H9 (cell line): ENCODE measurements at regions not wholly inside any gene's neighbourhood (a gene's known extent, or its start where the extent isn't known, plus 50 kb on each side); places are given as distances from the start of the nearest gene placed in this dataset.

Experiments
- DNase-seq: peaks from one replicate; pipeline ENCODE4 v3.0.0-alpha.2; 2017
- H2AFZ ChIP-seq: one replicate; pipeline ENCODE4 v1.6.1; 2013; ENCODE audit warnings: mild to moderate bottlenecking, low read length, control low read depth, moderate library complexity
- H2AK5ac ChIP-seq: 2 replicates; pipeline ENCODE4 v1.6.1; 2013; ENCODE audit warnings: low read length, control low read depth, mixed read lengths; ENCODE audit not compliant: insufficient read length
- H2BK120ac ChIP-seq: one replicate; pipeline ENCODE4 v1.6.1; 2013; ENCODE audit warnings: low read depth, mild to moderate bottlenecking, low read length, control low read depth, inconsistent platforms; ENCODE audit not compliant: poor library complexity, severe bottlenecking
- H2BK12ac ChIP-seq: 2 replicates; pipeline ENCODE4 v1.6.1; 2013; ENCODE audit warnings: low read length, control low read depth, mixed read lengths, low read depth; ENCODE audit not compliant: insufficient read length
- H2BK15ac ChIP-seq: 2 replicates; pipeline ENCODE4 v1.6.1; 2013; ENCODE audit warnings: low read depth, low read length, control low read depth
- H2BK20ac ChIP-seq: one replicate; pipeline ENCODE4 v1.6.1; 2013; ENCODE audit warnings: low read depth, mild to moderate bottlenecking, low read length, control low read depth, inconsistent platforms; ENCODE audit not compliant: poor library complexity, severe bottlenecking
- H2BK5ac ChIP-seq: 2 replicates; pipeline ENCODE4 v1.6.1; 2013; ENCODE audit warnings: low read length, control low read depth, mixed read lengths; ENCODE audit not compliant: insufficient read length
- H3K14ac ChIP-seq: 2 replicates; pipeline ENCODE4 v1.6.1; 2013; ENCODE audit warnings: low read length, control low read depth; ENCODE audit not compliant: insufficient read depth
- H3K18ac ChIP-seq: 2 replicates; pipeline ENCODE4 v1.6.1; 2013; ENCODE audit warnings: low read depth, mild to moderate bottlenecking, mixed read lengths, low read length, control low read depth; ENCODE audit not compliant: insufficient read length
- H3K23ac ChIP-seq: 2 replicates; pipeline ENCODE4 v1.6.1; 2013; ENCODE audit warnings: low read length, control low read depth, mixed read lengths, low read depth; ENCODE audit not compliant: insufficient read length
- H3K23me2 ChIP-seq: 2 replicates; pipeline ENCODE4 v1.6.1; 2013; ENCODE audit warnings: low read depth, mild to moderate bottlenecking, mixed read lengths, low read length, control low read depth; ENCODE audit not compliant: insufficient read length, poor library complexity, severe bottlenecking
- H3K27ac ChIP-seq: 2 replicates; pipeline ENCODE4 v1.5.1; 2013; ENCODE audit warnings: low read length, control low read depth, mixed read lengths, low read depth; ENCODE audit not compliant: insufficient read length
- H3K27me3 ChIP-seq: 2 replicates; pipeline ENCODE4 v1.6.1; 2013; ENCODE audit warnings: low read length, control low read depth, inconsistent platforms; ENCODE audit not compliant: insufficient read depth
- H3K4ac ChIP-seq: 2 replicates; pipeline ENCODE4 v1.6.1; 2013; ENCODE audit warnings: low read depth, mild to moderate bottlenecking, control low read depth, inconsistent platforms, low read length, moderate library complexity
- H3K4me1 ChIP-seq: 2 replicates; pipeline ENCODE4 v1.6.1; 2013; ENCODE audit warnings: low read length, control low read depth, inconsistent platforms; ENCODE audit not compliant: insufficient read depth
- H3K4me2 ChIP-seq: 2 replicates; pipeline ENCODE4 v1.6.1; 2013; ENCODE audit warnings: low read length, control low read depth, mixed read lengths; ENCODE audit not compliant: insufficient read length, insufficient read depth
- H3K56ac ChIP-seq: 2 replicates; pipeline ENCODE4 v1.6.1; 2013; ENCODE audit warnings: low read depth, mild to moderate bottlenecking, mixed read lengths, low read length, control low read depth; ENCODE audit not compliant: insufficient read length
- H3K79me1 ChIP-seq: 2 replicates; pipeline ENCODE4 v1.6.1; 2013; ENCODE audit warnings: low read depth, mild to moderate bottlenecking, moderate library complexity, low read length, control low read depth, inconsistent platforms; ENCODE audit not compliant: insufficient read depth, poor library complexity, severe bottlenecking
- H3K79me2 ChIP-seq: 2 replicates; pipeline ENCODE4 v1.6.1; 2013; ENCODE audit warnings: low read length, control low read depth, inconsistent platforms; ENCODE audit not compliant: insufficient read depth
- H3K9ac ChIP-seq: 2 replicates; pipeline ENCODE4 v1.6.1; 2013; ENCODE audit warnings: low read length, control low read depth, mixed read lengths; ENCODE audit not compliant: insufficient read length; ENCODE audit errors: extremely low read depth
- H3K9me3 ChIP-seq: one replicate; pipeline ENCODE4 v1.6.1; 2013; ENCODE audit warnings: low read depth, low read length, inconsistent platforms; ENCODE audit not compliant: control insufficient read depth
- H3T11ph ChIP-seq: one replicate; pipeline ENCODE4 v1.6.1; 2013; ENCODE audit warnings: mild to moderate bottlenecking, low read length, control low read depth, inconsistent platforms
- H4K20me1 ChIP-seq: one replicate; pipeline ENCODE4 v1.6.1; 2013; ENCODE audit not compliant: control insufficient read depth, insufficient read length, insufficient read depth
- H4K5ac ChIP-seq: 2 replicates; pipeline ENCODE4 v1.6.1; 2013; ENCODE audit warnings: low read depth, mild to moderate bottlenecking, mixed read lengths, low read length, control low read depth; ENCODE audit not compliant: insufficient read length
- H4K8ac ChIP-seq: replicated peaks from 2 replicates; pipeline ENCODE4 v1.6.1; 2013; ENCODE audit warnings: low read length, control low read depth, mixed read lengths, low read depth; ENCODE audit not compliant: insufficient read length
- H4K91ac ChIP-seq: 2 replicates; pipeline ENCODE4 v1.6.1; 2013; ENCODE audit warnings: low read depth, mild to moderate bottlenecking, moderate library complexity, mixed read lengths, low read length, control low read depth; ENCODE audit not compliant: insufficient read length
- H3K27ac Mint-ChIP-seq, 3 experiments: 2 replicates in 2 of 3; 3 replicates in 1 of 3; pipeline ENCODE4 v1.8.0; 2020 to 2021; ENCODE audit warnings: mixed read lengths in 3 of 3, mild to moderate bottlenecking in 1 of 3, moderate library complexity in 1 of 3
- H3K27me3 Mint-ChIP-seq: 2 replicates; pipeline ENCODE4 v1.8.0; 2021; ENCODE audit warnings: low read depth, mild to moderate bottlenecking, moderate library complexity, mixed read lengths
- H3K36me3 Mint-ChIP-seq, 3 experiments: 2 replicates in 2 of 3; 3 replicates in 1 of 3; pipeline ENCODE4 v1.8.0; 2020 to 2021; ENCODE audit warnings: low read depth in 3 of 3, mixed read lengths in 3 of 3; ENCODE audit not compliant: insufficient read depth in 1 of 3
- H3K4me1 Mint-ChIP-seq, 2 experiments: 2 replicates each; pipeline ENCODE4 v1.8.0; 2020; ENCODE audit warnings: mixed read lengths in 2 of 2
- H3K4me3 Mint-ChIP-seq, 2 experiments: 2 replicates in 1 of 2; 3 replicates in 1 of 2; pipeline ENCODE4 v1.8.0; 2020 to 2021; ENCODE audit warnings: mild to moderate bottlenecking in 2 of 2, mixed read lengths in 2 of 2, moderate library complexity in 1 of 2
- H3K9me3 Mint-ChIP-seq, 2 experiments: 2 replicates in 1 of 2; 3 replicates in 1 of 2; pipeline ENCODE4 v1.8.0; 2020; ENCODE audit warnings: mild to moderate bottlenecking in 2 of 2, mixed read lengths in 2 of 2, moderate library complexity in 1 of 2
- CTCF ChIP-seq: fragments of 200-600 bp; sonication (generic); conservative IDR thresholded peaks from 3 replicates; pipeline ENCODE4 v1.8.0; 2021; ENCODE audit warnings: antibody characterized with exemption, mild to moderate bottlenecking
- WGBS: extraction: QIAGEN DNeasy Blood & Tissue Kit; methylation state at CpG from one replicate; pipeline ENCODE4 v1.1.7; 2013; ENCODE audit warnings: missing lambda C conversion rate, low lambda C conversion rate, mixed read lengths; ENCODE audit not compliant: insufficient read length; ENCODE audit errors: extremely low coverage; 5-methylcytosine and 5-hydroxymethylcytosine counted together

- Histone ChIP-seq H2BK120ac (no peak overlapping the region), H2BK12ac (no peak overlapping the region), H3K4ac (no peak overlapping the region), H3K4me2 (no peak overlapping the region), H4K91ac (no peak overlapping the region), H2BK15ac (no peak overlapping the region), H3K56ac (no peak overlapping the region), H2AFZ (no peak overlapping the region), H2BK20ac (no peak overlapping the region), H4K20me1 (no peaks in the 10 kb centered on the region), H3K79me2 (no peaks in the 10 kb centered on the region), H3K18ac (no peak overlapping the region), H2AK5ac (no peak overlapping the region), H4K5ac (no peak overlapping the region), H3T11ph (no peak overlapping the region), H3K9ac (no peak overlapping the region), H3K23me2 (no peaks in the 10 kb centered on the region), H3K9me3 (no peaks in the 10 kb centered on the region), H3K14ac (no peak overlapping the region), H2BK5ac (no peak overlapping the region), H4K8ac (no peak overlapping the region), H3K27ac (no peak overlapping the region), H3K4me1 (no peaks in the 10 kb centered on the region; the same call in 1 of the 2 replicates), H3K79me1 (no peaks in the 10 kb centered on the region), H3K27me3 (no peaks in the 10 kb centered on the region), H3K23ac (no peak overlapping the region)
- Mint-ChIP-seq H3K4me3 (no peak overlapping the region), H3K9me3 (no peaks in the 10 kb centered on the region), H3K36me3 (no peaks in the 10 kb centered on the region), H3K27ac (no peak overlapping the region), H3K4me1 (peaks cover 13 to 17% of the 10 kb centered on the region in 2 experiments), H3K27me3 (no peaks in the 10 kb centered on the region)
- no peak for TF ChIP-seq CTCF
- no CpG with 5 or more reads among the region's 4 CpGs for WGBS
- DNase-seq = no peak
Measured at GRCh38 chr1:239539812-239540211, 153.4 kb downstream of the CHRM3 start.
